ENCODE measurements at regions not wholly inside any gene's neighbourhood (a gene's known extent, or its start where the extent isn't known, plus 50 kb on each side); places are given as distances from the start of the nearest gene placed in this dataset.

GRCh38 chr4:13309751-13310150 lies 174.4 kb downstream of the RAB28 start (continued):
- no peak for TF ChIP-seq ZNF462 (CRISPR knock-in tag; IDR thresholded peaks at IDR 0.05)
- no peak for TF ChIP-seq REST (IDR thresholded peaks at IDR 0.05; ENCODE audit: unreplicated experiment)
- no peak for TF ChIP-seq ZNF331 (CRISPR knock-in tag; IDR thresholded peaks at IDR 0.05; ENCODE audit: low read depth)

GRCh38 chr4:13306356-13306755 lies 177.8 kb downstream of the RAB28 start:
- Histone ChIP-seq H3K4me3 (no peak overlapping the region), H3K4me2 (no peak overlapping the region), H3K36me3 (ENCODE audit: insufficient read depth) (no peaks in the 10 kb centered on the region), H3K27me3 (ENCODE audit: insufficient read depth) (no peaks in the 10 kb centered on the region), H4K20me1 (replicated peaks; ENCODE audit: insufficient read depth) (no peaks in the 10 kb centered on the region), H3K4me1 (ENCODE audit: insufficient read depth) (peaks cover 10% of the 10 kb centered on the region), H3F3A (replicated peaks; ENCODE audit: low read depth) (no peaks in the 10 kb centered on the region), H2AFZ (no peak overlapping the region), H3K79me2 (replicated peaks; ENCODE audit: insufficient read depth) (no peaks in the 10 kb centered on the region), H3K27ac (ENCODE audit: low read depth) (no peak overlapping the region), H3K9me2 (ENCODE audit: insufficient read depth) (peaks cover 7% of the 10 kb centered on the region; the same call in 1 of the 2 replicates)
- no peak for DNase-seq (ENCODE audit: low spot score)
- Mint-ChIP-seq H3K27ac (no peak overlapping the region), H3K4me3 (no peak overlapping the region), H3K36me3 (ENCODE audit: low read depth) (peaks cover 5% of the 10 kb centered on the region; the same call in 2 of the 3 replicates), H3K9me3 (no peaks in the 10 kb centered on the region), H3K4me1 (peaks cover 18% of the 10 kb centered on the region; the same call in 2 of the 3 replicates), H3K27me3 (ENCODE audit: insufficient read depth, low read depth, poor library complexity) (peaks cover 1% of the 10 kb centered on the region)
- no peak for ATAC-seq
- TF ChIP-seq CTCF (conservative IDR thresholded peaks at IDR 0.05; ENCODE audit: low read depth in 2 of 2), result no peak
- no peak for TF ChIP-seq POLR2AphosphoS5 (IDR thresholded peaks at IDR 0.05; ENCODE audit: low read depth)
- TF ChIP-seq JUNB (IDR thresholded peaks at IDR 0.05; ENCODE audit: unreplicated experiment), result no peak
- TF ChIP-seq ETS1 (IDR thresholded peaks at IDR 0.05), result no peak
- no peak for TF ChIP-seq CREB1 (CRISPR knock-in tag; IDR thresholded peaks at IDR 0.05; ENCODE audit: low read depth)
- no peak for TF ChIP-seq ZNF331 (CRISPR knock-in tag; IDR thresholded peaks at IDR 0.05; ENCODE audit: low read depth)
- no peak for TF ChIP-seq STAT1 (IDR thresholded peaks at IDR 0.05; ENCODE audit: unreplicated experiment)
